Astrocyte (in vitro differentiated cells and primary cell): ENCODE measurements at regions not wholly inside any gene's neighbourhood (a gene's known extent, or its start where the extent isn't known, plus 50 kb on each side); places are given as distances from the start of the nearest gene placed in this dataset.

Source experiments
- DNase-seq: peaks from one replicate; pipeline ENCODE4 v3.0.0-alpha.2; 2010; ENCODE audit warnings: low read depth
- FAIRE-seq: peaks from 2 replicates; lab custom pipeline; 2011; peaks lifted over from hg19 to GRCh38; lab: Jason Lieb, UNC
- H2AFZ ChIP-seq: 2 replicates; pipeline ENCODE4 v1.6.0; 2012; ENCODE audit warnings: low read depth, low read length, inconsistent platforms
- H3K27ac ChIP-seq: 2 replicates; pipeline ENCODE4 v1.5.1; 2011; ENCODE audit warnings: low read depth, low read length, inconsistent platforms
- H3K27me3 ChIP-seq: 2 replicates; pipeline ENCODE4 v1.6.0; 2011; ENCODE audit warnings: low read length, inconsistent platforms; ENCODE audit not compliant: insufficient read depth
- H3K36me3 ChIP-seq: 2 replicates; pipeline ENCODE4 v1.5.1; 2011; ENCODE audit warnings: low read length, inconsistent platforms; ENCODE audit not compliant: insufficient read depth
- H3K4me1 ChIP-seq: 2 replicates; pipeline ENCODE4 v1.5.1; 2011; ENCODE audit warnings: low read length, inconsistent platforms; ENCODE audit not compliant: insufficient read depth
- H3K4me2 ChIP-seq: 2 replicates; pipeline ENCODE4 v1.6.0; 2012; ENCODE audit warnings: low read length, inconsistent platforms
- H3K4me3 ChIP-seq: 2 replicates; pipeline ENCODE4 v1.5.1; 2011; ENCODE audit warnings: low read depth, mild to moderate bottlenecking, low read length, inconsistent platforms; ENCODE audit not compliant: insufficient read depth
- H3K79me2 ChIP-seq: 2 replicates; pipeline ENCODE4 v1.6.0; 2012; ENCODE audit warnings: mild to moderate bottlenecking, low read length, inconsistent platforms; ENCODE audit not compliant: insufficient read depth
- H3K9ac ChIP-seq: 2 replicates; pipeline ENCODE4 v1.6.0; 2012; ENCODE audit warnings: mild to moderate bottlenecking, low read length, inconsistent platforms
- H3K9me3 ChIP-seq: 2 replicates; pipeline ENCODE4 v1.5.1; 2012; ENCODE audit warnings: low read depth, mild to moderate bottlenecking, low read length, inconsistent platforms; ENCODE audit not compliant: insufficient read depth
- H4K20me1 ChIP-seq: 2 replicates; pipeline ENCODE4 v1.6.0; 2012; ENCODE audit warnings: low read length, inconsistent platforms; ENCODE audit not compliant: insufficient read depth
- H3K27ac Mint-ChIP-seq: one replicate; pipeline ENCODE4 v1.8.0; 2021; ENCODE audit warnings: mild to moderate bottlenecking, mixed read lengths; ENCODE audit not compliant: unreplicated experiment
- H3K27me3 Mint-ChIP-seq: one replicate; pipeline ENCODE4 v1.8.0; 2021; ENCODE audit warnings: low read depth, mixed read lengths; ENCODE audit not compliant: unreplicated experiment
- H3K36me3 Mint-ChIP-seq: one replicate; pipeline ENCODE4 v1.8.0; 2021; ENCODE audit warnings: low read depth, mixed read lengths; ENCODE audit not compliant: unreplicated experiment
- H3K4me1 Mint-ChIP-seq: one replicate; pipeline ENCODE4 v1.8.0; 2021; ENCODE audit warnings: low read depth, mixed read lengths; ENCODE audit not compliant: unreplicated experiment
- H3K4me3 Mint-ChIP-seq: one replicate; pipeline ENCODE4 v1.8.0; 2021; ENCODE audit warnings: mild to moderate bottlenecking, moderate library complexity, mixed read lengths; ENCODE audit not compliant: unreplicated experiment
- H3K9me3 Mint-ChIP-seq: one replicate; pipeline ENCODE4 v1.8.0; 2021; ENCODE audit warnings: mild to moderate bottlenecking, mixed read lengths; ENCODE audit not compliant: unreplicated experiment
- CTCF ChIP-seq: IDR thresholded peaks from 2 replicates; pipeline ENCODE4 v1.5.1; 2011; ENCODE audit warnings: low read depth, mild to moderate bottlenecking, inconsistent platforms, low read length, moderate library complexity; ENCODE audit not compliant: insufficient read depth
- EZH2 ChIP-seq: IDR thresholded peaks from 2 replicates; pipeline ENCODE4 v1.6.1; 2012; ENCODE audit warnings: mild to moderate bottlenecking, low read length, inconsistent platforms; ENCODE audit not compliant: insufficient read depth

GRCh38 chr7:124192885-124193284 lies 160.0 kb upstream of the TMEM229A start:
- Mint-ChIP-seq H3K27me3 (no peaks in the 10 kb centered on the region), H3K4me1 (no peaks in the 10 kb centered on the region), H3K36me3 (no peaks in the 10 kb centered on the region), H3K9me3 (no peaks in the 10 kb centered on the region), H3K27ac (no peak overlapping the region), H3K4me3 (no peak overlapping the region)
- no peak for FAIRE-seq
- no peak for DNase-seq
- no peak overlapping the region for H3K4me2 ChIP-seq
- no peak overlapping the region for H3K4me3 ChIP-seq
- H2AFZ ChIP-seq = no peak overlapping the region
- H3K79me2 ChIP-seq = no peaks in the 10 kb centered on the region
- H3K9me3 ChIP-seq = no peaks in the 10 kb centered on the region
- no peaks in the 10 kb centered on the region for H4K20me1 ChIP-seq
- H3K9ac ChIP-seq = no peak overlapping the region
- TF ChIP-seq CTCF (no peak), EZH2 (no peak)
- no peaks in the 10 kb centered on the region for H3K36me3 ChIP-seq
- H3K4me1 ChIP-seq = no peaks in the 10 kb centered on the region
- H3K27ac ChIP-seq = no peak overlapping the region
- no peaks in the 10 kb centered on the region for H3K27me3 ChIP-seq

- Histone ChIP-seq H3K4me2 (no peak overlapping the region), H3K4me3 (no peak overlapping the region), H3K27me3 (no peaks in the 10 kb centered on the region), H3K79me2 (no peaks in the 10 kb centered on the region), H4K20me1 (no peaks in the 10 kb centered on the region), H2AFZ (no peak overlapping the region), H3K9ac (no peak overlapping the region), H3K27ac (no peak overlapping the region), H3K36me3 (no peaks in the 10 kb centered on the region), H3K9me3 (no peaks in the 10 kb centered on the region), H3K4me1 (no peaks in the 10 kb centered on the region)
- Mint-ChIP-seq H3K36me3 (no peaks in the 10 kb centered on the region), H3K9me3 (no peaks in the 10 kb centered on the region), H3K4me3 (no peak overlapping the region), H3K27me3 (no peaks in the 10 kb centered on the region), H3K4me1 (no peaks in the 10 kb centered on the region), H3K27ac (no peak overlapping the region)
- DNase-seq (no peak), FAIRE-seq (no peak)
- TF ChIP-seq CTCF = no peak
- no peak for TF ChIP-seq EZH2
Observed at GRCh38 chr7:124191713-124192112, 158.8 kb upstream of the TMEM229A start.

- Histone ChIP-seq H3K27ac (no peak overlapping the region), H3K27me3 (no peaks in the 10 kb centered on the region), H3K9me3 (no peaks in the 10 kb centered on the region), H2AFZ (no peak overlapping the region), H3K36me3 (no peaks in the 10 kb centered on the region), H3K4me2 (no peak overlapping the region), H3K79me2 (no peaks in the 10 kb centered on the region), H3K9ac (no peak overlapping the region), H4K20me1 (no peaks in the 10 kb centered on the region), H3K4me3 (no peak overlapping the region), H3K4me1 (no peaks in the 10 kb centered on the region)
- Mint-ChIP-seq H3K36me3 (no peaks in the 10 kb centered on the region), H3K9me3 (no peaks in the 10 kb centered on the region), H3K27ac (no peak overlapping the region), H3K4me3 (no peak overlapping the region), H3K27me3 (no peaks in the 10 kb centered on the region), H3K4me1 (no peaks in the 10 kb centered on the region)
- no peak for FAIRE-seq
- no peak for DNase-seq
- TF ChIP-seq CTCF (no peak), EZH2 (no peak)
Observed at GRCh38 chr7:124191030-124191429, 158.2 kb upstream of the TMEM229A start.
